Sigmoid colon (tissue), 6 donors: ENCODE measurements at regions not wholly inside any gene's neighbourhood (a gene's known extent, or its start where the extent isn't known, plus 50 kb on each side); places are given as distances from the start of the nearest gene placed in this dataset.

Experiments
- DNase-seq: peaks from one replicate; pipeline ENCODE4 v3.0.0-alpha.2; 2019
- H3K27ac ChIP-seq, 4 donors: fragments of 200-600 bp; sonication (generic); one replicate each; pipeline ENCODE4 v1.5.1; 2016 to 2019; ENCODE audit warnings: mild to moderate bottlenecking in 1 of 4
- H3K27me3 ChIP-seq, 3 donors: fragments of 200-600 bp; sonication (generic); one replicate each; pipeline ENCODE4 v1.5.1; 2019; ENCODE audit warnings: mild to moderate bottlenecking in 1 of 3
- H3K36me3 ChIP-seq, 4 donors: fragments of 200-600 bp; sonication (generic); one replicate each; pipeline ENCODE4 v1.5.1; 2016 to 2019
- H3K4me1 ChIP-seq, 4 donors: fragments of 200-600 bp; sonication (generic); one replicate each; pipeline ENCODE4 v1.5.1; 2017 to 2019
- H3K4me3 ChIP-seq, 4 donors: fragments of 200-600 bp; sonication (generic); one replicate each; pipeline ENCODE4 v1.5.1; 2017 to 2019; ENCODE audit warnings: mild to moderate bottlenecking in 2 of 4, moderate library complexity in 1 of 4
- H3K9me3 ChIP-seq, 4 donors: fragments of 200-600 bp in 3 of 4; sonication (generic) in 3 of 4; one replicate each; pipeline versions ENCODE4 v1.5.1 to v1.6.1; 2013 to 2019
- CTCF ChIP-seq, 4 experiments: fragments of 450-650 bp in 3 of 4; fragments of 200-600 bp in 1 of 4; IDR thresholded peaks; one replicate each; pipeline ENCODE4 v1.5.1; 2016 to 2019; ENCODE audit warnings: antibody characterized with exemption in 4 of 4, mild to moderate bottlenecking in 3 of 4, moderate library complexity in 2 of 4
- EP300 ChIP-seq, 4 donors: sonication (generic); formaldehyde crosslinking; IDR thresholded peaks; one replicate each; pipeline ENCODE4 v1.6.1; 2017; ENCODE audit warnings: antibody characterized with exemption in 4 of 4
- POLR2A ChIP-seq, 2 donors: fragments of 450-650 bp; IDR thresholded peaks; one replicate each; pipeline ENCODE4 v1.6.1; 2016; ENCODE audit warnings: antibody characterized with exemption in 2 of 2, mild to moderate bottlenecking in 2 of 2, moderate library complexity in 2 of 2
- POLR2AphosphoS5 ChIP-seq, 4 donors: sonication (generic); formaldehyde crosslinking; IDR thresholded peaks; one replicate each; pipeline ENCODE4 v1.6.1; 2017; ENCODE audit warnings: antibody characterized with exemption in 4 of 4
- WGBS, 2 donors: extraction: QIAGEN DNeasy Blood & Tissue Kit; methylation state at CpG; one replicate each; pipeline ENCODE4 v1.1.7; 2013; 5-methylcytosine and 5-hydroxymethylcytosine counted together
- intact Hi-C: fragments of 100-400 bp; cut with DNase I; formaldehyde crosslinking; loops from one replicate; pipeline ENCODE4 v1.15.1; 2023
- donor health status: healthy with polysubstance abuse.
- donor health status: healthy.

DNA sequence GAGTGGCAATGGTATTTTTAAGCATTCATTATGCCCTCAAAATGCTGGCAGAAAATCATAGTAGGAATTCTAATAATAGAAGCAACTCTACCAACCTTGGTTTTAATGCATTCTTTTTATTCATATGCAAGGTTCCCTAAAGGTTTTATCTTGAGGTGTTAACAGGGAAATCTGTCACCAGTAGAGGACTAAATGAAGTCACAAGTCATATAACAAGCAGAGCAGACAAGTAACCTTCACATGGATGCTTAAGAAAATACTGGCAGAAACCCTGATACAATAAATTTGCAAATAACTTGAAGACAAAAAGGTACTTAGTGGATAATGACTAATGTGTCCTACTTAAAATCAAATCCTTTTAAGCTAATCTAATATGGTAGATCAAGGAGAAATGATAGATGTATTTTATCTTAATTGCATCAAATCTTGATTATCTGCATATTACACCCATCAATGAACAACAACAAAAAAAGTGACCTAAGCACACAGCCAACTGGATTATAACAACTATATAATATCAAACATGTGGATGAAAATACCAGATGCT is 73.3 kb downstream of the RFC3 start:
- no peak for TF ChIP-seq EP300 (IDR thresholded peaks at IDR 0.05)
- TF ChIP-seq POLR2AphosphoS5 (IDR thresholded peaks at IDR 0.05), result no peak
- TF ChIP-seq CTCF (IDR thresholded peaks at IDR 0.05), result no peak
- no peak for TF ChIP-seq POLR2A (IDR thresholded peaks at IDR 0.05)
- H3K9me3 ChIP-seq, result no peaks in the 10 kb centered on the region
- DNase-seq, result no peak
- intact Hi-C loops, result no loop called here
- H3K4me3 ChIP-seq, result no peak overlapping the region
- no peak overlapping the region for H3K27ac ChIP-seq
- H3K36me3 ChIP-seq, result no peaks in the 10 kb centered on the region
- H3K27me3 ChIP-seq, result no peaks in the 10 kb centered on the region
- H3K4me1 ChIP-seq, result no peaks in the 10 kb centered on the region

DNA sequence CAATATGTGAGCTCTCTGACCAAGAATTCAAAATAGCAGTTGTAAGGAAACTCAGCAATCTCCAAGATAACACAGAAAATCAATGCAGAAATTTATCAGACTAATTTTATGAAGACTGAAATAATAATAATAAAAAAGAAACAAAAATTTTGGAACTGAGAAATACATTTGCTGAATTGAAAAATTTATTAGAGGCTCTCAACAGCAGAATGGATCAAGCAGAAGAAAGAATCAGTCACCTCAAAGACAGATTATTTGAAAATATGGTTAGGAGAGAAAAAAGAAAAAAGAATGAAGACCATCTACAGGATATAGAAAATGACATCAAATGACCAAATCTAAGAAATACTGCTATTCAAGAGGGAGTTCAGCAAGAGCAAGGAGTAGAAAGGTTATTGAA is 75.6 kb downstream of the RFC3 start:
- intact Hi-C loops, result no loop called here
- DNase-seq, result no peak
- no peak for TF ChIP-seq POLR2A (IDR thresholded peaks at IDR 0.05)
- Histone ChIP-seq H3K4me3 (no peak overlapping the region), H3K4me1 (no peaks in the 10 kb centered on the region), H3K36me3 (no peaks in the 10 kb centered on the region), H3K27ac (no peak overlapping the region), H3K9me3 (peaks cover 0 to 5% (median 0%) of the 10 kb centered on the region in 4 donors), H3K27me3 (no peaks in the 10 kb centered on the region)

DNA sequence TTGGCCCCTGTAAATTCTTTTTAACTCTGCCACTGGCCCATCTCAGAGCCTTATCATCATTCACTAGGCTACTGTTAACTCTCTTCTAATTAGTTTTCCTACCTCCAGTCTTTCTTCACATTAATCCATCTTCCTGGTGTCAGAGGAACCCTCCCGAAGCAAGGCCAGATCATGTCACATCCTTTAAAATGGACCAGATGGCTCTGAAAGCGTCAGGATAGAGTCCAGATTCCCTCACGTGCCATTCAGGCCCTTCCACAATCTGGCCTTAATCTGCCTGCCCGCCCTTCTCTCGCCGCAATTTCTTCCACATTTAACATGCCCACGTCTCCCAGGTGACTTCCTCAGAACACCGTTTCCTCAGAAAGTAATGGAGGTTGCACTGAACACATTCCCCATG is 86.5 kb downstream of the RFC3 start:
- WGBS, 2 donors, result 91 to 92% methylated on average over 8 of the region's 8 CpGs
- intact Hi-C loops, result no loop called here
- Histone ChIP-seq H3K4me1 (no peaks in the 10 kb centered on the region), H3K4me3 (no peak overlapping the region), H3K9me3 (no peaks in the 10 kb centered on the region), H3K27ac (no peak overlapping the region), H3K27me3 (no peaks in the 10 kb centered on the region), H3K36me3 (no peaks in the 10 kb centered on the region)
- no peak for DNase-seq
- TF ChIP-seq POLR2AphosphoS5 (IDR thresholded peaks at IDR 0.05) (no peak), CTCF (IDR thresholded peaks at IDR 0.05) (no peak), EP300 (IDR thresholded peaks at IDR 0.05) (no peak), POLR2A (IDR thresholded peaks at IDR 0.05) (no peak)

DNA sequence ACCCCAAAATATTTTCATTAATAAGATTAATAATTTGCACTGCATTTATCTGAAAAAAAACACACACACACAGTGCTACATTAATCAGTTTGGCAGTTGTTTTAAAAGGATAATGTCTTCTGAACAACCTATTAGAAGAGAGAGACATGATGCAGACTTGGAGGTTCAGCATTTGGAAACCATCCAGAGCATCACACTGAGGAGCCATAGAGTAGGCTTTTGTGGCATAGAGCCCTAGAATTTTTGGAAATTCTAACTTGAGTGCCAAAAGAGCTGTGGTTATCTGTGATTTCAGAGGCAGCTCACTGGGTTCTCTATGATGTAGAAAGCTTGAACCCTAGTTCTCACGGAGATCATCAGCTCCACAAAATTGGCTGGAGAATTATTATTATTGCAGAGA is 90.2 kb downstream of the RFC3 start:
- no peak for DNase-seq
- WGBS, 2 donors, result 94 to 100% methylated on average over 1 of the region's 1 CpG
- no peak overlapping the region for H3K4me3 ChIP-seq
- H3K36me3 ChIP-seq, result no peaks in the 10 kb centered on the region
- H3K27ac ChIP-seq, result no peak overlapping the region
- intact Hi-C loops, result no loop called here
- no peaks in the 10 kb centered on the region for H3K9me3 ChIP-seq
- TF ChIP-seq EP300 (IDR thresholded peaks at IDR 0.05) (no peak), POLR2AphosphoS5 (IDR thresholded peaks at IDR 0.05) (no peak)
- no peaks in the 10 kb centered on the region for H3K27me3 ChIP-seq
- H3K4me1 ChIP-seq, result no peaks in the 10 kb centered on the region

GRCh38 chr13:33910255-33910654 is 92.3 kb downstream of the RFC3 start:
- TF ChIP-seq EP300 (IDR thresholded peaks at IDR 0.05) (no peak), POLR2A (IDR thresholded peaks at IDR 0.05) (no peak), POLR2AphosphoS5 (IDR thresholded peaks at IDR 0.05) (no peak), CTCF (IDR thresholded peaks at IDR 0.05) (no peak)
- Histone ChIP-seq H3K4me3 (no peak overlapping the region), H3K9me3 (no peaks in the 10 kb centered on the region), H3K36me3 (no peaks in the 10 kb centered on the region), H3K4me1 (no peaks in the 10 kb centered on the region), H3K27me3 (no peaks in the 10 kb centered on the region), H3K27ac (no peak overlapping the region)
- 95% methylated on average over 1 of the region's 1 CpG for WGBS, 2 donors
- intact Hi-C loops, result no loop called here
- no peak for DNase-seq

DNA sequence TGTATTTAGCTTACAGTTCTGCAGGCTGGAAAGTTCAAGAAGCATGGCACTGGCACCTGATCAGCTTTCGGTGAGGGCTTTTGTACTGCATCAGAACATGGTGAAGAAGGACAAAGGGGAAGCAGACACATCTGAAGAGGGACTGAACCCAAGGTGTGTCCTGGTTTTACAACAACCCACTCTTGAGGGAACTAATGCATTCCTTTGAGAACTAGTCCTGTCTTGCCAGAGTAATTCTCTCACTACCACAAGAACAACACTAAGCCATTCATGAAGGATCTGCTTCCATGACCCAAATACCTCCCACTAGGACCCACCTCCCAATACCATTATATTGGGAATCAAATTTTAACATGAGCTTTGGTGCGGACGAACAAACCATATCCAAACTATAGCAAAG is 93.6 kb downstream of the RFC3 start:
- DNase-seq, result no peak
- H3K4me1 ChIP-seq, result peaks cover 0 to 4% (median 2%) of the 10 kb centered on the region in 4 donors
- intact Hi-C loops, result no loop called here
- no peak for TF ChIP-seq EP300 (IDR thresholded peaks at IDR 0.05)
- TF ChIP-seq POLR2AphosphoS5 (IDR thresholded peaks at IDR 0.05), result no peak
- no peak for TF ChIP-seq POLR2A (IDR thresholded peaks at IDR 0.05)
- TF ChIP-seq CTCF (IDR thresholded peaks at IDR 0.05), result no peak
- H3K27ac ChIP-seq, result no peak overlapping the region
- no peaks in the 10 kb centered on the region for H3K9me3 ChIP-seq
- H3K36me3 ChIP-seq, result no peaks in the 10 kb centered on the region
- no peak overlapping the region for H3K4me3 ChIP-seq
- H3K27me3 ChIP-seq, result no peaks in the 10 kb centered on the region
- 96 to 98% methylated on average over 3 of the region's 3 CpGs for WGBS, 2 donors
